ENCODE measurements at regions not wholly inside any gene's neighbourhood (a gene's known extent, or its start where the extent isn't known, plus 50 kb on each side); places are given as distances from the start of the nearest gene placed in this dataset.

- DNase-seq (ENCODE audit: low read depth): no peak
Observed at GRCh38 chr2:111219285-111219684, 98.6 kb downstream of the BCL2L11 start.

DNA sequence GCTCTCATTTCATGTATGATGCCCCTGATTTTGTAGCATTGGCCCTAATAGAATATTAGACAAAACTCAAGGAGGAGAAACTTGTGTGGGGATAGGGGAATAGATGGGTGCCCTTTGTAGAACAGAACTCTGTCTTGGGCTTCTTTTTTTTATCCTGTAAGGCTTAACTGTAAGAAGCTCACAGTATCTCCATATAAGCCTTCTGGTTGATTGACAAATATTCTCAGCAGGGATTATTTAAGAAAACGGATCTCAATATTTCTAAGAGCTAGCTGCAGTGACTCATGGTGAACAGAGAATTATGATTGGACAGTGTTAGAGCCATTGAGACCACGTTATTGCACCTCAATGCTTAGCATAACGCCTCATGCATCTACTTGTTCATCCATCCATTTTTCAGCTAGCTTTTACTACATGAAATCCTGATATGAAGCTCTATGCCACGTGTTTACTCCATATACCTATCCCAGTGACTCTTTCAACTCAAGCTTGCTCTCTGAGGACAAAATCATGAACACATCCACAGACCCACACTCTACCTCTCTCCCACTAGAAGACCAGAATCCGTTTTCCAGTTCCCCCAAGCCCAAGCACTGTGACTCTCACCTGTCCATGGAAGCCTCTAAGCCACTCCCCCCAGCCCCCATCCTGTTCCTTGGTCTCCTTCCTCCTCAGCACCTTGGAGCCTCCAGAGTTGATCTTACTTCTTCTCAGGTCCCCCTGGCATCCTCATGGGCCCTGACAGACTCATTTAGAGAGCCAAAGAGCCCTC is 99.2 kb downstream of the BCL2L11 start:
- no peak for DNase-seq (ENCODE audit: low read depth)

GRCh38 chr2:111220962-111221361 is 100.2 kb downstream of the BCL2L11 start:
- DNase-seq (ENCODE audit: low read depth): no peak

GRCh38 chr2:111221701-111222100 is 101.0 kb downstream of the BCL2L11 start:
- no peak for DNase-seq (ENCODE audit: low read depth)

DNA sequence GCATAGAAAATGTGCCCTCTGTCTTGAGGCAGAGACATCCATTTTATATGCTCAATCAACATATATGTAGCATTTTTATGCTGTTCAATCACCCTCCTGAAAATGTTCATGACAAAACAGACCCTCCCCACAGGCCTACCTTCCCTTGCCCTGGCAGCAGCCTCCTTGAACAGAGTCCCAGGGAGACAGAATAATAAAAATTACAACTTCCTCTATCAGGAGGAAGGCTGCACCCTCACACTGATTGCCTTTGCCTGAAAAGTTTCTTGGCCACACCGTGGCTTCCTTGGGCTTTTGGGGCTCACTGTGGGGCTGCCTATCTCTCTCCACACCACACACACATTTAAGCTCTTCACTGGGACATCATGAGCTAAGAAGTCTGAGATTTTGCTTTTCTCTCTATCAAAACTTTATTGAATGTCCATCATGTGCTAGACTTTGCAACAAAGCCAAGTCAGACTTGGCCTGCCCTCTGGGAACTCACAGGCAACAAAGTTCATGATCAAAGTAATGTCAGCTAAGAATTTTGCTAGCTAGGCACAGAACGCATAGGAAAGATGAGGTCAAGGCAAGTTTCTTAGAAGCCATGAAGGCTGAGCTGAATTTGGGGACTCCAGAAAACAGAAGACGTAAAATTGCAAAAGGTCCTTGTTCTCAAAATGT is 101.6 kb downstream of the BCL2L11 start:
- no peak for DNase-seq (ENCODE audit: low read depth)

DNA sequence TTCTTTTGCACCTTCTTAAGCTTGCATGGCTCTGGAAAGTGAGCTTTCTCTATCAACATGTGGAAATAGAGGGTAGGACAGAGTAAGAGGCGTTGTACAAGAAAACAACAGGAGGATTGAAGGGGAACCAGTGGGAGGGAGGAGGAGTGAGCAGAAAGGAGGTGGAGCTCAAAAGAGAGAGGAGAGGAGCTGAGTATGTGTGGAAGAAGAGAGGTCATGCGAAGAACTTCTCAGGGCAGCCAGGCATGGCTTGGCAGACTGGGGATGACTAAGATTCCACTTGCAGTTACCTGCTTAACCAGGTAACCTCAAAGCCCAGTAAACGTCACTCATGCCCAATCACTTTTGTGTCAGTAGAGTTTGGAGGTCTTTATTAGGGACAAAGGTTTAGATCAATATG is 105.1 kb downstream of the BCL2L11 start:
- no peak for DNase-seq (ENCODE audit: low read depth)

DNA sequence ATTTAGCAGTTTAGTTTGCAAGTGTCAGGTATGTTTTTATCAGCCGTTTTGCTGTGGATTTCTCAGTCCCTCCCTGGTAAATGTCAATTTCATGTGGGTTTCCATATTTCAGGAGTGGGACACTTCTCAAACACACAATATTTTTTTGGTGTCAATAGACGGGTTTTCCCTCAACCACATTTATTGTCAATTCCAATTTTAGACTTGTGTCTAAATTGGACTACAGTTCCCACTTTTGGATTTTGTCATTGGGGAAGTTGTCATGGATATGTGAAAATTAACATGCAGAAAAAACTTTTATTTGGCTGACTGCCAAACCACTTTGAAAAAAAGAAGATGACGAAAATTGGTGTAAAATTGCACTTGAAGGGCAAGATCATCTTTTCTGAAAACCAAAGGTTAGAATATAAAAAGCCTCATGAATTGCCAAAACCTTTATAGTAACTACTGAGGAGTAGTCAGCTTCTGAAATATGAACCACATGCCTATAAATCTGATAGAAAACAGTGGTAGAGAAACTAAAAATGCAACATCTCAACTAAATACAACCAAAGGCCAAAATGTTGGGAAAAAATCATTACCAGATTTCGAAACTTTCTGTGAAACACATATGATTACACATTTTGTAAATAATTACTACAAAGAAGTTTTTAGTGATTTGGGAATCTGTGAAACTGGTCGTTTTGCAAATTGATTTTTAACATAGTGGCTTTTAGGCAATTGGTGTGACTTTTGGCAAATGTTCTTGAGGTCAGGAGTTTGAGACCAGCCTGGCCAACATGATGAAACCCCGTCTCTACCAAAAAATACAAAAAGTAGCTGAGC is 106.4 kb downstream of the BCL2L11 start:
- DNase-seq (ENCODE audit: low read depth): no peak

DNA sequence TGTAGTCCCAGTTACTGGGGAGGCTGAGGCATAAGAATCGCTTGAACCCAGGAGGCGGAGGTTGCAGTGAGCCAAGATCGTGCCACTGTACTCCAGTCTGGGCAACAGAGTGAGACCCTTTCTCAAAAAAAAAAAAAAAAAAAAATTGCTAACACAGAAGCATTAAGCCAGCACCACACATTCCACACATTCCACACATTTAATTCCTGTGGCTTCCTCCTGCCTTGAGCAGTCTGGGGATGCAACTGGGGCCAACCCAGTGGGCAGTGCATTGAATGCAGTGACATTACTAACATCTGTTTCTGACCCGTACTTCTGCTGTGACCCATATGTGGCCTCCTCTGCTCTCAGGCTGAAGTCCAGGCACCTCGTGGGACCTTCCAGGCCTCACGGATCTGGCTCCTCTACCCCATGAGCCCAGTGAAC is 107.0 kb downstream of the BCL2L11 start:
- peak; percentile 55 for DNase-seq (ENCODE audit: low read depth)

GRCh38 chr2:111231532-111232252 is 111.0 kb downstream of the BCL2L11 start:
- DNase-seq (ENCODE audit: low read depth): no peak

GRCh38 chr2:111235192-111236015 is 114.7 kb downstream of the BCL2L11 start:
- no peak for DNase-seq (ENCODE audit: low read depth)

DNA sequence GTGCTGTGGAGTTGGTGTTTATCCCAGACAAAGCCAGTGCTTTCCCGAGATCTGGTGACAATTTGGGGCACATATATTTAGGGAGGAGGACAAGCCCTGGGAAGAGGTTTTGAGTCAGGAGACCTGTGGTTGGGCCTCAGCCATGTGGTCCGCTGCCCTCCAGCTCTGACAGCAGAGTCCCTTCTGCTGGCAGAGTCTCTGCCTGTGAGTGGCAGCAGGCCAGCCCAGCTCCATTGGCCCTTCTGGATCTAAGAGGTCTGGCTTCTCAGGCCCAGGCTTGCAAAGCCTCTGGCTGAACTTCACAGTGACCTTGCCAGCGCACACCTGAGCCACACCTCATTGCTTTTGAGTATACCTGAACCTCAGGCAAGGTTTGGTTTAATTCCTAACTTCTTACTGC is 115.3 kb downstream of the BCL2L11 start:
- no peak for DNase-seq (ENCODE audit: low read depth)

- no peak for DNase-seq (ENCODE audit: low read depth)
Observed at GRCh38 chr2:111238296-111238695, 117.6 kb downstream of the BCL2L11 start.

DNA sequence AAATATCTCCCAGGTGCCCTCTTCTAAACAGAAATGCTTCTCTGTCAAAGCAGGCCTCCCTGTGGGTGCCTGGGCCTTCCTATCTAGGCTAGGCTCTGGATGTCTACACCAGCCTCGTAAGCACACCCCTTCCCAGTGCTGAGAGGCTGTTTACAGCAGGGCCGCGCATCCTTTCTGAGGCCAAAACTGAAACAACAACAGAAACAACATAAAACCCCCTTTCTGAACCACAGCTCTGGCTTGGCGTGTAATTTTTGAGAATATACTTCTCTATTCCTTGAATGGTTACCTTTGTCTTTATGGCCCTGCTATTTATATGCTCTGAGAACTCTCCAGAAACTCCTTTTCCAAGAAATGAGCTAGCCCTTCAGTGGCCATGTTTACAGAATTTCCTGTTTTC is 118.4 kb downstream of the BCL2L11 start:
- DNase-seq (ENCODE audit: low read depth): no peak

DNA sequence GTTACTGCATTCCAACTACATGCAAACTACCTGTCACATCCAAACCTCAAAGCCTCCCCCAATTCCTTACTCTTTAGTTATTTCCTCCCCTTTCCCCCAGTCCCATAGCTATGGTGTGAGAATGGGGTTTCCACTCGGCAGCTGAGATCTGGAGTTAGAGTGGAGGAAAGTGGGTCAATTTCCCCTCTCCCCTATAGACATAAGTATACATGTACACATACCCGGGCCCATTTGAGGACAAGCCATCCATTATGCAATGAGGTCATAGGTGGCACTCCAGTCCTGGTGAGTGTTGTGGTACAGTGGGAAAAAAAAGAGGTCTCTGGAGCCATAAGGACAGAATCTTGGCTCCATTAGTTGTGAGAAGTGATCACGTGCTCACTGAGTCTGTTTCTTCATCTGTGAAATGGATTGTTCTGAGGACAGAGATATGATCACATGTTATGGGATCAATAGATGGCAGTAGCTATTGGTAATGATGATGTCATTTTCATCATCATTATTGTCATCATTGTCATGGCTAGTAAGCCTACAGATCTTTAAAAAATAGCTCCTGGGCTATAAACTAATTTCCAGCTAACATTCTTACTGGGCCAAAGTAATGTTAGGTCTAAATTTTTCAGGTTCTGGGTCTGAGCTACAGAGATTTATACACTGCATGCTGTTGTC is 119.0 kb downstream of the BCL2L11 start:
- no peak for DNase-seq (ENCODE audit: low read depth)

GRCh38 chr2:111243295-111243694 is 122.6 kb downstream of the BCL2L11 start:
- no peak for DNase-seq (ENCODE audit: low read depth)

- no peak for DNase-seq (ENCODE audit: low read depth)
Observed at GRCh38 chr2:111244864-111245263, 124.2 kb downstream of the BCL2L11 start.

GRCh38 chr2:111246620-111247061 is 125.9 kb downstream of the BCL2L11 start:
- DNase-seq (ENCODE audit: low read depth): no peak

- no peak for DNase-seq (ENCODE audit: low read depth)
Observed at GRCh38 chr2:111247491-111247890, 126.8 kb downstream of the BCL2L11 start.

DNA sequence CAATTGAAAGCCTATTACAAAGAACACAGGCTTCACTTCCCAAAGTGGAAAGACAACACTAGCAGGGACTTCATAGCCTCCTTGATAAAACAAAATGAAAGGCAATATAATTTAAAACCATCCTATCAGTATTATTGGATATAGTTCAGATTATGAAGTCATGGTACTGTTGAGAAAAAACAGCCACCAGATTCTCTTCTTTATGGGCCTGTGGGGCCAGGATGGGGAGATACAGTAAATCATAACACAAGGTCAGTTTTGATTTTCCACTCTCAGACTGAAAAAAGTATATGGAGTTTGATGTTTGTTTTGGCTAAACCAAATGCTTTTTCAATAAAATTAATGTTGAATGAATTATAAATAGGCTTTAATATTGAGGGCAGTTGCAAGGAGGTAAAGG is 129.1 kb downstream of the BCL2L11 start:
- DNase-seq (ENCODE audit: low read depth): no peak

DNA sequence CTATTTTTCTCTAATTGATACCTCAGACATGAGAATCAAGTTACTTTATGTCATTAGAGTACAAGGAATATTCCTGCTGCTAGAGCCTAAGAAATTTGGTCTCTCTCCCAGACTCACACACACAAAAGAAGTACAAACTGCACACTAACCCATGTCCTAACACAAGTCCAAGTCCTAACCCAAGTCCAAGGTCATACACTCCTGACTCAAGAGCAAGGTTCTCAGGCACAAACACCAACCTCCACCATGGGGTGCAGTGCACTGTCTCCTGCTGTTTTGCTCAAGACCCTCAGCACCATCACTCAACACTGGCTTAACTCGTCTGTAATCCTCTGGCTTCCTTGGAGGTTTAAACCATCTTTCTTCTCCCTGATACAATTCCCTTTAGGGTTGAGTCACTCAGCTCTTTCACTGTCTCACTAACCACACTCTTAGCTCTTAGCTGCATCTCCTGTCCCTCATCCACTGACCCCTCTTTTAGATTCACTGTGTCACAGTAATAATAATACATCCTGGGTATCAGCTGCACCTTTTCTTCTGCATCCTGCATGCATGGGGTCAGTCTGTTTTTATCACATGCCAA is 129.8 kb downstream of the BCL2L11 start:
- DNase-seq (ENCODE audit: low read depth): no peak
